Upper lobe of right lung (tissue), 1 donor: ENCODE measurements at regions not wholly inside any gene's neighbourhood (a gene's known extent, or its start where the extent isn't known, plus 50 kb on each side); places are given as distances from the start of the nearest gene placed in this dataset.

Experiments
- ATAC-seq: fragments of 200-7000 bp; cut with Tn5 transposase; one replicate; pipeline ENCODE4 v1.9.1; 2020; ENCODE audit warnings: mild to moderate bottlenecking, moderate library complexity
- DNase-seq: peaks from one replicate; pipeline ENCODE4 v3.0.0-alpha.2; 2020
- H3K27ac ChIP-seq: fragments of 200-600 bp; one replicate; pipeline ENCODE4 v1.8.0; 2022
- H3K27me3 ChIP-seq: fragments of 200-600 bp; one replicate; pipeline ENCODE4 v1.8.0; 2022; ENCODE audit warnings: mild to moderate bottlenecking
- H3K36me3 ChIP-seq: fragments of 200-600 bp; one replicate; pipeline ENCODE4 v1.8.0; 2022
- H3K4me1 ChIP-seq: fragments of 200-600 bp; one replicate; pipeline ENCODE4 v1.8.0; 2022
- H3K4me3 ChIP-seq: fragments of 200-600 bp; one replicate; pipeline ENCODE4 v1.8.0; 2022; ENCODE audit warnings: mild to moderate bottlenecking
- H3K9me3 ChIP-seq: fragments of 200-600 bp; one replicate; pipeline ENCODE4 v1.8.0; 2022
- intact Hi-C: fragments of 100-400 bp; cut with DNase I; formaldehyde crosslinking; loops from one replicate; pipeline ENCODE4 v1.11.0; 2022
- TF ChIP-seq, protein P1 (sequence below): fragments of 200-600 bp; IDR thresholded peaks from one replicate; pipeline ENCODE4 v1.8.0; 2022; ENCODE audit warnings: antibody characterized with exemption
- donor health status: DM: no; HTN: yes; CAD: no; lungs with severe emphysema.

DNA sequence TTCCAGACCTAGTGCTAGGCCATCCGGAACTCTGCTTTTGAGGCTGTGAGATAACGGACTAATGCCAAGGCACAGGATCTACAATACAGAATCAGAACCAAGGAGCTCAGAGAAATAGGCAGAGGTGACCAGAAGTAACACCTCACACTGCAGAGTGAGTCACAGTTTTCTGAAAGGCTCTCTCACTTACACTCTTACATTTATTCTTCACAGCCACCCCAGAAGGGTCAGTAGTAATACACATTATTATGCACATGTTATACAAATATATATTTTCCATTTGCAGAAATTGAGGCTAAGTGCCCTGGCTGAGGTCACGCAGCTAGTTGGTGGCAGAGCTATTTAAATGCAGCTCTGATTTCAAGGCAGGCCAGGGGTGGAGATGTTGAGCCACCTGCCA, 542.5 kb downstream of the OMA1 start:
- TF ChIP-seq, protein P1, sequence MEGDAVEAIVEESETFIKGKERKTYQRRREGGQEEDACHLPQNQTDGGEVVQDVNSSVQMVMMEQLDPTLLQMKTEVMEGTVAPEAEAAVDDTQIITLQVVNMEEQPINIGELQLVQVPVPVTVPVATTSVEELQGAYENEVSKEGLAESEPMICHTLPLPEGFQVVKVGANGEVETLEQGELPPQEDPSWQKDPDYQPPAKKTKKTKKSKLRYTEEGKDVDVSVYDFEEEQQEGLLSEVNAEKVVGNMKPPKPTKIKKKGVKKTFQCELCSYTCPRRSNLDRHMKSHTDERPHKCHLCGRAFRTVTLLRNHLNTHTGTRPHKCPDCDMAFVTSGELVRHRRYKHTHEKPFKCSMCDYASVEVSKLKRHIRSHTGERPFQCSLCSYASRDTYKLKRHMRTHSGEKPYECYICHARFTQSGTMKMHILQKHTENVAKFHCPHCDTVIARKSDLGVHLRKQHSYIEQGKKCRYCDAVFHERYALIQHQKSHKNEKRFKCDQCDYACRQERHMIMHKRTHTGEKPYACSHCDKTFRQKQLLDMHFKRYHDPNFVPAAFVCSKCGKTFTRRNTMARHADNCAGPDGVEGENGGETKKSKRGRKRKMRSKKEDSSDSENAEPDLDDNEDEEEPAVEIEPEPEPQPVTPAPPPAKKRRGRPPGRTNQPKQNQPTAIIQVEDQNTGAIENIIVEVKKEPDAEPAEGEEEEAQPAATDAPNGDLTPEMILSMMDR = no peak
- intact Hi-C loops = no loop called here
- no peak for ATAC-seq
- Histone ChIP-seq H3K4me1 (no peaks in the 10 kb centered on the region), H3K4me3 (no peak overlapping the region), H3K36me3 (no peaks in the 10 kb centered on the region), H3K9me3 (no peaks in the 10 kb centered on the region), H3K27ac (no peak overlapping the region), H3K27me3 (peaks cover 3% of the 10 kb centered on the region)
- no peak for DNase-seq

DNA sequence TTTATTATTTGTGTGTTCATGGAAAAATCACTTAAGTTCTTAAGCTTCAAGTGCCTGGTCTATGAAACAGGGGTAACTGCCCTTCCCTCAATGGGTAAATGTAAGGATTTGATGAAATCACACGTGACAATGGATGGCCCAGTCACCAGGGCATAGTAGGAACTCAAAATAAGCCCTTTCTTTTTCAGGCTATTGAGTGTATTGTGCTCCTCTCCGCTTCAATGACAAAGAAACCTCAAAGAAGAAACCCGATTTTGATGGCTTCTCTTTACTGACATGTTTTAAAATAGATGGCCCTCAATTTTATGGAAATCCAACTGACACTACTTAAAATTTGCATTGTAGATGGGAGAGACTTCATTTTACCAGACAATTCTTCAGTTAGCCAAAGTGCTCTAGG, 543.5 kb downstream of the OMA1 start:
- Histone ChIP-seq H3K27me3 (peaks cover 3% of the 10 kb centered on the region), H3K9me3 (no peaks in the 10 kb centered on the region)
- no peak for ATAC-seq

DNA sequence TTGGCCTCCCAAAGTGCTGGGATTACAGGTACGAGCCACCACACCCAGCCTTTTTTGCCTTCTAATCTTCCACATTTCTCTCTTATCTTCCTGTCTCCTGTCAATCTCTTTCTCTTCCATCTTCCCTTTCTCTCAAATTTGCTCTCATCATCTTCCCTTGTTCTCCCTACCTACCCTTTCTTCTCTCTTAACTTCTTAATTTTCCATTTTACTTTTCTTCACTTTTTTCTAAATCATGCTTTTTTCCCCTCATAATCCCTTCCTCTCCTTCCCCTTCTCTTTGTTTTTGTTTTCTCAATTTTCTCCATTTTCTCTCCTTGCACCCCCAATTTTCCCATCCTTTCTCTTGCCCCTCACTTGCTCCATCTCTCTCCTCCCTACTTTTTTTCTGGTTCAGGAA, 545.7 kb downstream of the OMA1 start:
- intact Hi-C loops = no loop called here
- no peaks in the 10 kb centered on the region for H3K4me1 ChIP-seq
- TF ChIP-seq, protein P1 = no peak
- no peak overlapping the region for H3K27ac ChIP-seq
- H3K36me3 ChIP-seq = no peaks in the 10 kb centered on the region
- ATAC-seq (no peak), DNase-seq (no peak)
- H3K27me3 ChIP-seq = peaks cover 3% of the 10 kb centered on the region
- no peak overlapping the region for H3K4me3 ChIP-seq
- no peaks in the 10 kb centered on the region for H3K9me3 ChIP-seq

More for the DNA sequence above, 543.5 kb downstream of the OMA1 start:
- Histone ChIP-seq H3K4me3 (no peak overlapping the region), H3K36me3 (no peaks in the 10 kb centered on the region), H3K4me1 (no peaks in the 10 kb centered on the region), H3K27ac (no peak overlapping the region)
- intact Hi-C loops = no loop called here
- TF ChIP-seq, protein P1 = no peak
- no peak for DNase-seq

DNA sequence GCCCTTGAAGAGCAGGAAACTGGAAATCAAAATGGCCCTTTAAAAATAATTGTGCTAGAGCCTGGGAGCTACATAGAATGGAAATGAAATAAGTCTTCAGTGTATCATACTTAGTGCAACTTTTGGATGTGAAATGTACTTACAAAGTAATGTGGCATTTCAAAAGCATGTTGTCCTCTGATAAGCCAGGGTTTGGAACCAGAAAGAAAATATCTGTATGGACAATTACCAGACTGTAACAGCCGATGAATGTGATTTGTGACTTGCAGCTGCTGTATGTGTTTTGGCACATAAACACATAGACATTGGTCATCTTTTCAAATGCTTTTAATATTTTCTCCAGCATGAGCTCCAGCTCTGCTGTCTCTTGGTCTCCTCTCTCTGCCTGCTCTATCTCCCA, 546.4 kb downstream of the OMA1 start:
- intact Hi-C loops = no loop called here
- Histone ChIP-seq H3K27ac (no peak overlapping the region), H3K4me1 (no peaks in the 10 kb centered on the region), H3K27me3 (peaks cover 3% of the 10 kb centered on the region), H3K36me3 (no peaks in the 10 kb centered on the region), H3K9me3 (no peaks in the 10 kb centered on the region), H3K4me3 (no peak overlapping the region)
- DNase-seq (no peak), ATAC-seq (no peak)
- TF ChIP-seq, protein P1 = no peak

DNA sequence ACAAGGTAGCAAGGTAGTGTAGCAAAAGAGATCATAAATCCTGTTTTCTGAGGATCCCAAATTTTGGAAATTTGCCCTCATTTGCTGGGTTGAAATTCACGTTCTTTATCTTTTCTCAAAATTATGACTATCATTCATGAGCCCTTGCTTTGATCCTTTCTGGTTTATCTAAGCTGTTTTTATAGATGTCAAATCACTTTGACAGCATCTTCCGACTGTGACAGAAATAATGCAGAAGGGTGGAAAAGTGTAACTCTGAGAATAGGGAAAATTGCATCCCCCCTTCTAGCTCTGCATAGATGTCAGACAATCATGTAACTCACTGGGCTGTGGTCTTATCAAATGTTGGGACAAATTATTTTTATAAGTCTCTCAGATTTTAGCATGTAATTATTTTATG, 550.1 kb downstream of the OMA1 start:
- H3K36me3 ChIP-seq = no peaks in the 10 kb centered on the region
- ATAC-seq (no peak), DNase-seq (no peak)
- H3K27me3 ChIP-seq = no peaks in the 10 kb centered on the region
- intact Hi-C loops = no loop called here
- TF ChIP-seq, protein P1 = no peak
- H3K4me3 ChIP-seq = no peak overlapping the region
- H3K9me3 ChIP-seq = no peaks in the 10 kb centered on the region
- no peak overlapping the region for H3K27ac ChIP-seq
- no peaks in the 10 kb centered on the region for H3K4me1 ChIP-seq

DNA sequence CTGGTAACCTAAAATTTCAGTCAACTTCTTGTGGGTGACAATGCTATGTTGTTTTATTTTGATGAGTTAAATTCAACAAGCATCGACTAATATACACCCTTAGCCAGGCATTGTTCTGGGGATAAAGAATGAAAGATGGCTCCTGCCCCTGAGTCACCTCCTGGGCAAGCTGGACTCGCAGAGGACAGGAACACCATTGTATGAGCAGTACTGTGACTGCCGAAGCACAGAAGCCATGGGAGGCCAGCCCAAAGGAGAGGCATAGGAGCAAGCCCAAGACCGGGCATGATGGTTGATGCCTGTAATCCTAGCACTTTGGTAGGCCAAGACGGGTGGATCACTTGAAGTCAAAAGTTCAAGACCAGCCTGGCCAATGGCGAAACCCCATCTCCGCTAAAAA, 555.2 kb downstream of the OMA1 start:
- Histone ChIP-seq H3K9me3 (no peaks in the 10 kb centered on the region), H3K36me3 (no peaks in the 10 kb centered on the region), H3K4me1 (no peaks in the 10 kb centered on the region), H3K27me3 (no peaks in the 10 kb centered on the region), H3K27ac (no peak overlapping the region), H3K4me3 (no peak overlapping the region)
- DNase-seq = no peak
- TF ChIP-seq, protein P1 = no peak
- ATAC-seq = no peak
- intact Hi-C loops = no loop called here
